Body of pancreas (tissue), 4 donors: ENCODE measurements at regions not wholly inside any gene's neighbourhood (a gene's known extent, or its start where the extent isn't known, plus 50 kb on each side); places are given as distances from the start of the nearest gene placed in this dataset. TPM values are rescaled to one million over a fixed set of nuclear protein-coding genes. Genes with fewer than 3 reads are reported as not detected.
A peak's percentile ranks its signal among the peaks of the same experiment; 100 is the strongest.

Source experiments
- ATAC-seq: fragments of 150-250 bp; one replicate; pipeline ENCODE4 v1.9.1; 2016
- DNase-seq, 4 donors: peaks; one replicate each; pipeline ENCODE4 v3.0.0-alpha.2; 2019
- H3K27ac ChIP-seq, 4 donors: fragments of 200-600 bp; sonication (generic); 1 replicate in 3 of 4; 2 replicates in 1 of 4; pipeline versions ENCODE4 v1.5.1 to v1.6.1; 2016 to 2019; ENCODE audit warnings: mild to moderate bottlenecking in 1 of 4, mixed read lengths in 1 of 4, moderate library complexity in 1 of 4
- H3K27me3 ChIP-seq, 2 donors: fragments of 200-600 bp; sonication (generic); one replicate each; pipeline ENCODE4 v1.6.0; 2016; ENCODE audit warnings: mild to moderate bottlenecking in 1 of 2
- H3K36me3 ChIP-seq, 2 donors: fragments of 200-600 bp; sonication (generic); replicated peaks in 1 of 2; 2 replicates each; pipeline ENCODE4 v1.5.1; 2016; ENCODE audit warnings: low read depth in 2 of 2; ENCODE audit not compliant: insufficient read depth in 1 of 2
- H3K4me1 ChIP-seq: fragments of 200-600 bp; sonication (generic); one replicate; pipeline ENCODE4 v1.6.0; 2016
- H3K4me3 ChIP-seq, 2 donors: fragments of 200-600 bp; sonication (generic); 1 replicate in 1 of 2; 2 replicates in 1 of 2; pipeline ENCODE4 v1.5.1; 2016 to 2019
- H3K9me3 ChIP-seq, 3 donors: fragments of 200-600 bp; sonication (generic); 1 replicate in 2 of 3; 2 replicates in 1 of 3; pipeline ENCODE4 v1.5.1; 2016
- POLR2A ChIP-seq, 3 donors: fragments of 450-650 bp; IDR thresholded peaks; one replicate each; pipeline ENCODE4 v1.6.1; 2016; ENCODE audit warnings: antibody characterized with exemption in 3 of 3, mild to moderate bottlenecking in 2 of 3
- WGBS, 2 donors: methylation state at CpG; one replicate each; pipeline ENCODE4 v1.1.5; 2017; 5-methylcytosine and 5-hydroxymethylcytosine counted together
- intact Hi-C: fragments of 100-400 bp; cut with DNase I; formaldehyde crosslinking; loops from one replicate; pipeline ENCODE4 v1.15.1; 2023
- small RNA-seq: library from RNA; depleted of rRNA; stranded (forward); fragments of <200 nt; gene quantifications from one replicate; pipeline ENCODE3, GENCODE V24; 2016
- TF ChIP-seq, protein P1 (sequence below), 7 experiments: fragments of 450-650 bp in 4 of 7; fragments of 200-600 bp in 3 of 7; sonication (generic) in 3 of 7; IDR thresholded peaks; one replicate each; pipeline ENCODE4 v1.5.1; 2016 to 2019; ENCODE audit warnings: antibody characterized with exemption in 7 of 7

DNA sequence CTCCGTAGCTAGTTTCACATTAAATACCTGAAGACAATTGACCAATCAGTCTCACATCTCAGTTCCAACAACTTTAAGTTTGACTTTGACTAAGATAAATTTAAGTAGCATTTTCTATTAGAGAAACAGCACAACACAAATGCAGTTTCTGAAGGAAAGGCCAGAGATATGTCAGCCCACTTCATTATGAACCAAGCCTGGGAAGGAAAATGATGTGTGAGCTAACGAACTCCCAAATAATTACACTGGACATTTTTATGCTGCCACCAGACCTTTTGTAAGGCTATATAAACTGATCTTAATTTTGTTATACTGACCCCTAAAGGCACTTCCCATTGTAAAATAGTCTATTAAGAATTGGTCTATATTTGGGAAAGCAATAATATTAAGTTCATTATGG, 57.9 kb upstream of the DACH1 start:
- ATAC-seq: no peak

DNA sequence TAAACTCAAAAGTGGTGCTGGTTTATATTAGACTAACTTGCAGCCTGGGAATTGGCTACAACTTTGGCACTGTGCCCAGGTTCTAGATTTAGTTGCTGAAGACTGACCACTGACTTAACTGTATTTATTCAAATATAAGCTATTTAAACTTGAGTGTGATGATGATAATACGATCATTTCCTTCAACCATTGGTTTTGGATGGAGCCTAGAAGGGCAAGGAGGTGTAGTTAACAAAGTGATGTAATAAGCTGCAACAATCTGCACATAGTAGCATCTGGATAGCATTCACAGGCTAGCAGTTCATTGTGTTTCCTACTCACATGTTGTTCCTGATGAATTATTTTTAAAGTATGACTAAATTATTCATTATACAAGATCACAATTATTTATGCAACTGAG, 55.2 kb upstream of the DACH1 start:
- intact Hi-C loops: no loop called here
- ATAC-seq (no peak), DNase-seq (peak in 2 of 4 donors; percentile 9 to 14)
- H3K4me3 ChIP-seq: no peak overlapping the region
- no peaks in the 10 kb centered on the region for H3K4me1 ChIP-seq
- H3K36me3 ChIP-seq: no peaks in the 10 kb centered on the region
- TF ChIP-seq POLR2A (IDR thresholded peaks at IDR 0.05): no peak
- TF ChIP-seq, protein P1, sequence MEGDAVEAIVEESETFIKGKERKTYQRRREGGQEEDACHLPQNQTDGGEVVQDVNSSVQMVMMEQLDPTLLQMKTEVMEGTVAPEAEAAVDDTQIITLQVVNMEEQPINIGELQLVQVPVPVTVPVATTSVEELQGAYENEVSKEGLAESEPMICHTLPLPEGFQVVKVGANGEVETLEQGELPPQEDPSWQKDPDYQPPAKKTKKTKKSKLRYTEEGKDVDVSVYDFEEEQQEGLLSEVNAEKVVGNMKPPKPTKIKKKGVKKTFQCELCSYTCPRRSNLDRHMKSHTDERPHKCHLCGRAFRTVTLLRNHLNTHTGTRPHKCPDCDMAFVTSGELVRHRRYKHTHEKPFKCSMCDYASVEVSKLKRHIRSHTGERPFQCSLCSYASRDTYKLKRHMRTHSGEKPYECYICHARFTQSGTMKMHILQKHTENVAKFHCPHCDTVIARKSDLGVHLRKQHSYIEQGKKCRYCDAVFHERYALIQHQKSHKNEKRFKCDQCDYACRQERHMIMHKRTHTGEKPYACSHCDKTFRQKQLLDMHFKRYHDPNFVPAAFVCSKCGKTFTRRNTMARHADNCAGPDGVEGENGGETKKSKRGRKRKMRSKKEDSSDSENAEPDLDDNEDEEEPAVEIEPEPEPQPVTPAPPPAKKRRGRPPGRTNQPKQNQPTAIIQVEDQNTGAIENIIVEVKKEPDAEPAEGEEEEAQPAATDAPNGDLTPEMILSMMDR (IDR thresholded peaks at IDR 0.05): no peak
- no peaks in the 10 kb centered on the region for H3K9me3 ChIP-seq
- H3K27ac ChIP-seq: no peak overlapping the region
- no peaks in the 10 kb centered on the region for H3K27me3 ChIP-seq
- WGBS, 2 donors: 34 to 42% methylated on average over 1 of the region's 1 CpG

More for the DNA sequence above, 57.9 kb upstream of the DACH1 start:
- H3K9me3 ChIP-seq: no peaks in the 10 kb centered on the region
- intact Hi-C loops: no loop called here
- no peak overlapping the region for H3K4me3 ChIP-seq
- no peaks in the 10 kb centered on the region for H3K27me3 ChIP-seq
- DNase-seq: no peak
- no peaks in the 10 kb centered on the region for H3K4me1 ChIP-seq
- 51 to 76% methylated on average over 2 of the region's 2 CpGs for WGBS, 2 donors
- TF ChIP-seq, protein P1 (IDR thresholded peaks at IDR 0.05): no peak
- no peak for TF ChIP-seq POLR2A (IDR thresholded peaks at IDR 0.05)
- H3K27ac ChIP-seq: no peak overlapping the region
- no peaks in the 10 kb centered on the region for H3K36me3 ChIP-seq

Small RNA genes lying in the stretch of these regions (small RNA-seq; reads per million reads assigned to genes)
- gene RF00263 (not detected), gene RF00411 (not detected), gene RF00440 (not detected), gene RF02271 (not detected), gene RPL18AP17 (not detected)
